ENCODE measurements at regions not wholly inside any gene's neighbourhood (a gene's known extent, or its start where the extent isn't known, plus 50 kb on each side); places are given as distances from the start of the nearest gene placed in this dataset.
A peak's percentile ranks its signal among the peaks of the same experiment; 100 is the strongest.

DNA sequence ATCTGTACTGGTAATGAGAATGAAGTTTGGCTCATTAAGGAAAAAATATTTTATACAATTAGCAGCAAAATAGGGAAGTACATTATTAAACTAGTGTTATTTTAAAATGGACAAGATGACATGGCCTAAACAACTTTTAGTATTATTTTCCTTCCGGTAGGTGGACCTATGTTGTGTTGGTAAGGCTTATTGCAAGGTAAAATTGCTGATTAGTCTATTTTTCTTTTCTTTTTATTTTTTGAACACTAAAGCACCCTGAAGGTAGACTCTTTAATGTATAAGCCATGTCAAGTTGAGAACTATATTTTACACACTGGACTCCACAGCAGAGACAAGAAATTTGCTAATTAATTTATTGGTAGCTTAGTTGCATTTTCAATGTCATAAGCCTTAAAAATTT lies 239.5 kb upstream of the POT1 start (continued):
- TF ChIP-seq, protein P1, sequence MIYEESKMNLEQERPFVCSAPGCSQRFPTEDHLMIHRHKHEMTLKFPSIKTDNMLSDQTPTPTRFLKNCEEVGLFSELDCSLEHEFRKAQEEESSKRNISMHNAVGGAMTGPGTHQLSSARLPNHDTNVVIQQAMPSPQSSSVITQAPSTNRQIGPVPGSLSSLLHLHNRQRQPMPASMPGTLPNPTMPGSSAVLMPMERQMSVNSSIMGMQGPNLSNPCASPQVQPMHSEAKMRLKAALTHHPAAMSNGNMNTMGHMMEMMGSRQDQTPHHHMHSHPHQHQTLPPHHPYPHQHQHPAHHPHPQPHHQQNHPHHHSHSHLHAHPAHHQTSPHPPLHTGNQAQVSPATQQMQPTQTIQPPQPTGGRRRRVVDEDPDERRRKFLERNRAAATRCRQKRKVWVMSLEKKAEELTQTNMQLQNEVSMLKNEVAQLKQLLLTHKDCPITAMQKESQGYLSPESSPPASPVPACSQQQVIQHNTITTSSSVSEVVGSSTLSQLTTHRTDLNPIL (CRISPR knock-in tag; IDR thresholded peaks at IDR 0.05; ENCODE audit: low read depth), result no peak
- TF ChIP-seq ZFP3 (CRISPR knock-in tag; IDR thresholded peaks at IDR 0.05) (no peak), ESRRG (CRISPR knock-in tag; IDR thresholded peaks at IDR 0.05) (no peak), RARB (CRISPR knock-in tag; IDR thresholded peaks at IDR 0.05) (no peak)

- TF ChIP-seq ZC3H10 (CRISPR knock-in tag; IDR thresholded peaks at IDR 0.05) (no peak), ZNF565 (CRISPR knock-in tag; conservative IDR thresholded peaks at IDR 0.05; ENCODE audit: low read depth) (no peak), CSDC2 (CRISPR knock-in tag; IDR thresholded peaks at IDR 0.05) (no peak), RARB (CRISPR knock-in tag; IDR thresholded peaks at IDR 0.05) (no peak), ZFP30 (CRISPR knock-in tag; IDR thresholded peaks at IDR 0.05) (no peak)
- no peak for ATAC-seq
Observed at GRCh38 chr7:125154930-125155329, 225.3 kb upstream of the POT1 start.

GRCh38 chr7:125149151-125149550 lies 219.5 kb upstream of the POT1 start:
- TF ChIP-seq, protein P2, sequence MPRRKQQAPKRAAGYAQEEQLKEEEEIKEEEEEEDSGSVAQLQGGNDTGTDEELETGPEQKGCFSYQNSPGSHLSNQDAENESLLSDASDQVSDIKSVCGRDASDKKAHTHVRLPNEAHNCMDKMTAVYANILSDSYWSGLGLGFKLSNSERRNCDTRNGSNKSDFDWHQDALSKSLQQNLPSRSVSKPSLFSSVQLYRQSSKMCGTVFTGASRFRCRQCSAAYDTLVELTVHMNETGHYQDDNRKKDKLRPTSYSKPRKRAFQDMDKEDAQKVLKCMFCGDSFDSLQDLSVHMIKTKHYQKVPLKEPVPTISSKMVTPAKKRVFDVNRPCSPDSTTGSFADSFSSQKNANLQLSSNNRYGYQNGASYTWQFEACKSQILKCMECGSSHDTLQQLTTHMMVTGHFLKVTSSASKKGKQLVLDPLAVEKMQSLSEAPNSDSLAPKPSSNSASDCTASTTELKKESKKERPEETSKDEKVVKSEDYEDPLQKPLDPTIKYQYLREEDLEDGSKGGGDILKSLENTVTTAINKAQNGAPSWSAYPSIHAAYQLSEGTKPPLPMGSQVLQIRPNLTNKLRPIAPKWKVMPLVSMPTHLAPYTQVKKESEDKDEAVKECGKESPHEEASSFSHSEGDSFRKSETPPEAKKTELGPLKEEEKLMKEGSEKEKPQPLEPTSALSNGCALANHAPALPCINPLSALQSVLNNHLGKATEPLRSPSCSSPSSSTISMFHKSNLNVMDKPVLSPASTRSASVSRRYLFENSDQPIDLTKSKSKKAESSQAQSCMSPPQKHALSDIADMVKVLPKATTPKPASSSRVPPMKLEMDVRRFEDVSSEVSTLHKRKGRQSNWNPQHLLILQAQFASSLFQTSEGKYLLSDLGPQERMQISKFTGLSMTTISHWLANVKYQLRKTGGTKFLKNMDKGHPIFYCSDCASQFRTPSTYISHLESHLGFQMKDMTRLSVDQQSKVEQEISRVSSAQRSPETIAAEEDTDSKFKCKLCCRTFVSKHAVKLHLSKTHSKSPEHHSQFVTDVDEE (CRISPR knock-in tag; IDR thresholded peaks at IDR 0.05), result no peak
- TF ChIP-seq TCF4 (CRISPR knock-in tag; IDR thresholded peaks at IDR 0.05; ENCODE audit: borderline replicate concordance), result no peak
- ATAC-seq, result no peak

GRCh38 chr7:125147047-125147446 lies 217.4 kb upstream of the POT1 start:
- TF ChIP-seq ZNF8 (CRISPR knock-in tag; IDR thresholded peaks at IDR 0.05), result no peak
- TF ChIP-seq ZFP30 (CRISPR knock-in tag; IDR thresholded peaks at IDR 0.05), result no peak
- ATAC-seq, result no peak

DNA sequence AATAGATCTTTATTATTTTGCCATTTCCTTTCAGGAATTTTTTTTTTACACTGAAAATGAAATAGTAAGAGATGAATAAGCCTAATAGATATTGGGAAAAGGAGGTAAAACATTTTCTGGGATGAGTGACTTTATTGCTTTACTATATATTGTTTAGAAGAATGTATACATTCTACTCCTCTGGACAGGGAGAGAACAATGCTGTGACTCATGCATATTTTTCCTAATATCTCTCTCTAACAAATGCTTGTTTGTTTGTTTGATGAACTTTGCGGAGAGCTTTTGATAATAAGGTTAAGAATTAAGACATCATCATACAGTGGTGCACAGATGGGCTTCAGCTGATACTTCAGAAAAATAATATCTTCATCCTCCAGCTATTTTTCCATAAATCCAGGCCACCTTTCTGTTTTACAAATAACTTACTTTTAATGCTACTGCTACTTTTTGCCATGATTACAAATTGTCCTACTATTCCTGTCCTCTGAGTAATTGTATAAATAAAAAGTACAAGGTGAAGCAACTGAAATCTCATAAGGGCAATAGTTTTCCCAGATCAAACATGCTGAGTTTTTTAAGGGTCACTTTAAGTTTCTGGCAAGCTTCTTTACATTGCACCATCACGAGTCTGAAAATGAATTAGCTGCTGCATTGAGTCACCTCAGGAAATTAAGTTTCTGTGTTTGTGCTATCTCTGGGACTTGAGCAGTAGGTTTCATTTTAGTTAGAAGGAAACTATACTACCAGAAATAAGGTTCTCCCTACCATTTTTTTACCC lies 207.3 kb upstream of the POT1 start:
- TF ChIP-seq, protein P1 (CRISPR knock-in tag; IDR thresholded peaks at IDR 0.05; ENCODE audit: low read depth), result no peak
- no peak for TF ChIP-seq ZNF565 (CRISPR knock-in tag; conservative IDR thresholded peaks at IDR 0.05; ENCODE audit: low read depth)
- TF ChIP-seq ZNF70 (CRISPR knock-in tag; IDR thresholded peaks at IDR 0.05), result no peak
- TF ChIP-seq ISL1 (CRISPR knock-in tag; IDR thresholded peaks at IDR 0.05), result peak; percentile 75
- TF ChIP-seq ESRRG (CRISPR knock-in tag; IDR thresholded peaks at IDR 0.05), result no peak
- no peak for TF ChIP-seq ZNF8 (CRISPR knock-in tag; IDR thresholded peaks at IDR 0.05)
- TF ChIP-seq TOX (CRISPR knock-in tag; IDR thresholded peaks at IDR 0.05; ENCODE audit: borderline replicate concordance), result no peak
- TF ChIP-seq PPARA (CRISPR knock-in tag; IDR thresholded peaks at IDR 0.05; ENCODE audit: borderline replicate concordance), result no peak
- TF ChIP-seq SNAI2 (CRISPR knock-in tag; IDR thresholded peaks at IDR 0.05), result 0 out of 2 replicates have a peak, but pooled peaks have one; percentile 12
- TF ChIP-seq GLIS3 (CRISPR knock-in tag; IDR thresholded peaks at IDR 0.05), result no peak
- TF ChIP-seq, protein P3, sequence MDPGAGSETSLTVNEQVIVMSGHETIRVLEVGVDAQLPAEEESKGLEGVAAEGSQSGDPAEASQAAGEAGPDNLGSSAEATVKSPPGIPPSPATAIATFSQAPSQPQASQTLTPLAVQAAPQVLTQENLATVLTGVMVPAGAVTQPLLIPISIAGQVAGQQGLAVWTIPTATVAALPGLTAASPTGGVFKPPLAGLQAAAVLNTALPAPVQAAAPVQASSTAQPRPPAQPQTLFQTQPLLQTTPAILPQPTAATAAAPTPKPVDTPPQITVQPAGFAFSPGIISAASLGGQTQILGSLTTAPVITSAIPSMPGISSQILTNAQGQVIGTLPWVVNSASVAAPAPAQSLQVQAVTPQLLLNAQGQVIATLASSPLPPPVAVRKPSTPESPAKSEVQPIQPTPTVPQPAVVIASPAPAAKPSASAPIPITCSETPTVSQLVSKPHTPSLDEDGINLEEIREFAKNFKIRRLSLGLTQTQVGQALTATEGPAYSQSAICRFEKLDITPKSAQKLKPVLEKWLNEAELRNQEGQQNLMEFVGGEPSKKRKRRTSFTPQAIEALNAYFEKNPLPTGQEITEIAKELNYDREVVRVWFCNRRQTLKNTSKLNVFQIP (CRISPR knock-in tag; IDR thresholded peaks at IDR 0.05; ENCODE audit: borderline replicate concordance, low read depth), result no peak
- ATAC-seq, result no peak
